MM.1S (cell line): ENCODE measurements at regions not wholly inside any gene's neighbourhood (a gene's known extent, or its start where the extent isn't known, plus 50 kb on each side); places are given as distances from the start of the nearest gene placed in this dataset.

Source experiments
- DNase-seq: peaks from one replicate; pipeline ENCODE4 v3.0.0-alpha.2; 2015
- H2AFZ ChIP-seq: fragments of 300-600 bp; sonication (generic); 2 replicates; pipeline ENCODE4 v1.6.0; 2016; ENCODE audit warnings: antibody characterized with exemption, low read length
- H3F3A ChIP-seq: fragments of 300-600 bp; sonication (generic); 2 replicates; pipeline ENCODE4 v1.6.1; 2016; ENCODE audit warnings: mild to moderate bottlenecking, antibody characterized with exemption, low read length, moderate library complexity, mixed read lengths; ENCODE audit not compliant: insufficient read depth
- H3K27ac ChIP-seq: fragments of 300-600 bp; sonication (generic); 2 replicates; pipeline ENCODE4 v1.5.1; 2016; ENCODE audit warnings: mild to moderate bottlenecking, low read length
- H3K27me3 ChIP-seq: fragments of 300-600 bp; sonication (generic); replicated peaks from 2 replicates; pipeline ENCODE4 v1.6.0; 2016; ENCODE audit warnings: low read length; ENCODE audit not compliant: insufficient read depth
- H3K36me3 ChIP-seq: fragments of 300-600 bp; sonication (generic); replicated peaks from 2 replicates; pipeline ENCODE4 v1.6.1; 2016; ENCODE audit warnings: mild to moderate bottlenecking, low read length, mixed read lengths; ENCODE audit not compliant: insufficient read depth
- H3K4me1 ChIP-seq: fragments of 300-600 bp; sonication (generic); 2 replicates; pipeline ENCODE4 v1.6.1; 2016; ENCODE audit warnings: low read length, mixed read lengths
- H3K4me2 ChIP-seq: fragments of 300-600 bp; sonication (generic); 2 replicates; pipeline ENCODE4 v1.6.0; 2016; ENCODE audit warnings: low read depth, low read length
- H3K4me3 ChIP-seq: fragments of 300-600 bp; sonication (generic); 2 replicates; pipeline ENCODE4 v1.5.1; 2016; ENCODE audit warnings: low read length, mixed read lengths
- H3K79me2 ChIP-seq: fragments of 300-600 bp; sonication (generic); 2 replicates; pipeline ENCODE4 v1.6.1; 2016; ENCODE audit warnings: mixed run types, low read length, mixed read lengths
- H3K9ac ChIP-seq: fragments of 300-600 bp; sonication (generic); 2 replicates; pipeline ENCODE4 v1.6.1; 2016; ENCODE audit warnings: low read length, mixed read lengths
- H3K9me2 ChIP-seq: fragments of 300-600 bp; sonication (generic); replicated peaks from 2 replicates; pipeline ENCODE4 v1.6.1; 2016; ENCODE audit warnings: mild to moderate bottlenecking, low read length, mixed read lengths; ENCODE audit not compliant: insufficient read depth
- H3K9me3 ChIP-seq: fragments of 300-600 bp; sonication (generic); replicated peaks from 2 replicates; pipeline ENCODE4 v1.6.1; 2016; ENCODE audit warnings: mild to moderate bottlenecking, low read length, mixed read lengths; ENCODE audit not compliant: insufficient read depth
- H4K20me1 ChIP-seq: fragments of 300-600 bp; sonication (generic); 2 replicates; pipeline ENCODE4 v1.6.1; 2016; ENCODE audit warnings: mild to moderate bottlenecking, low read length, moderate library complexity, mixed read lengths; ENCODE audit not compliant: insufficient read depth
- EZH2 ChIP-seq: fragments of 300-600 bp; sonication (generic); optimal IDR thresholded peaks from 2 replicates; pipeline ENCODE3; 2017; ENCODE audit warnings: low read depth, mild to moderate bottlenecking, antibody characterized with exemption, low read length, mixed read lengths
- EZH2phosphoT487 ChIP-seq: fragments of 300-600 bp; sonication (generic); IDR thresholded peaks from 2 replicates; pipeline ENCODE4 v1.6.1; 2018; ENCODE audit warnings: antibody characterized with exemption, low read length
- TF ChIP-seq, protein P1 (sequence below): fragments of 300-600 bp; sonication (generic); IDR thresholded peaks from 2 replicates; pipeline ENCODE4 v1.5.1; 2016; ENCODE audit warnings: antibody characterized with exemption, low read length, mixed read lengths

- no peaks in the 10 kb centered on the region for H3K9me2 ChIP-seq
- H3K9ac ChIP-seq, result no peak overlapping the region
- no peaks in the 10 kb centered on the region for H3K9me3 ChIP-seq
- no peak overlapping the region for H2AFZ ChIP-seq
- H3F3A ChIP-seq, result no peaks in the 10 kb centered on the region
- H3K27ac ChIP-seq, result no peak overlapping the region
- H3K27me3 ChIP-seq, result no peaks in the 10 kb centered on the region
- H3K4me2 ChIP-seq, result no peak overlapping the region
- H4K20me1 ChIP-seq, result no peaks in the 10 kb centered on the region
- H3K4me1 ChIP-seq, result no peaks in the 10 kb centered on the region
- no peaks in the 10 kb centered on the region for H3K36me3 ChIP-seq
- no peak overlapping the region for H3K4me3 ChIP-seq
- H3K79me2 ChIP-seq, result no peaks in the 10 kb centered on the region
- DNase-seq, result no peak
- no peak for TF ChIP-seq EZH2
- no peak for TF ChIP-seq EZH2phosphoT487
- TF ChIP-seq, protein P1, sequence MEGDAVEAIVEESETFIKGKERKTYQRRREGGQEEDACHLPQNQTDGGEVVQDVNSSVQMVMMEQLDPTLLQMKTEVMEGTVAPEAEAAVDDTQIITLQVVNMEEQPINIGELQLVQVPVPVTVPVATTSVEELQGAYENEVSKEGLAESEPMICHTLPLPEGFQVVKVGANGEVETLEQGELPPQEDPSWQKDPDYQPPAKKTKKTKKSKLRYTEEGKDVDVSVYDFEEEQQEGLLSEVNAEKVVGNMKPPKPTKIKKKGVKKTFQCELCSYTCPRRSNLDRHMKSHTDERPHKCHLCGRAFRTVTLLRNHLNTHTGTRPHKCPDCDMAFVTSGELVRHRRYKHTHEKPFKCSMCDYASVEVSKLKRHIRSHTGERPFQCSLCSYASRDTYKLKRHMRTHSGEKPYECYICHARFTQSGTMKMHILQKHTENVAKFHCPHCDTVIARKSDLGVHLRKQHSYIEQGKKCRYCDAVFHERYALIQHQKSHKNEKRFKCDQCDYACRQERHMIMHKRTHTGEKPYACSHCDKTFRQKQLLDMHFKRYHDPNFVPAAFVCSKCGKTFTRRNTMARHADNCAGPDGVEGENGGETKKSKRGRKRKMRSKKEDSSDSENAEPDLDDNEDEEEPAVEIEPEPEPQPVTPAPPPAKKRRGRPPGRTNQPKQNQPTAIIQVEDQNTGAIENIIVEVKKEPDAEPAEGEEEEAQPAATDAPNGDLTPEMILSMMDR, result no peak
Observed at GRCh38 chr17:11028349-11028748, 190.5 kb upstream of the PIRT start.

- Histone ChIP-seq H3K9me2 (no peaks in the 10 kb centered on the region), H3K9ac (no peak overlapping the region), H3K36me3 (no peaks in the 10 kb centered on the region), H3K9me3 (no peaks in the 10 kb centered on the region), H3K4me2 (no peak overlapping the region), H3K4me1 (no peaks in the 10 kb centered on the region), H3F3A (no peaks in the 10 kb centered on the region), H3K27ac (no peak overlapping the region), H4K20me1 (no peaks in the 10 kb centered on the region), H3K4me3 (no peak overlapping the region), H2AFZ (no peak overlapping the region), H3K79me2 (no peaks in the 10 kb centered on the region), H3K27me3 (no peaks in the 10 kb centered on the region)
- TF ChIP-seq EZH2phosphoT487 (no peak), EZH2 (no peak)
- TF ChIP-seq, protein P1, result no peak
- no peak for DNase-seq
Observed at GRCh38 chr17:11026903-11027302, 189.0 kb upstream of the PIRT start.

DNA sequence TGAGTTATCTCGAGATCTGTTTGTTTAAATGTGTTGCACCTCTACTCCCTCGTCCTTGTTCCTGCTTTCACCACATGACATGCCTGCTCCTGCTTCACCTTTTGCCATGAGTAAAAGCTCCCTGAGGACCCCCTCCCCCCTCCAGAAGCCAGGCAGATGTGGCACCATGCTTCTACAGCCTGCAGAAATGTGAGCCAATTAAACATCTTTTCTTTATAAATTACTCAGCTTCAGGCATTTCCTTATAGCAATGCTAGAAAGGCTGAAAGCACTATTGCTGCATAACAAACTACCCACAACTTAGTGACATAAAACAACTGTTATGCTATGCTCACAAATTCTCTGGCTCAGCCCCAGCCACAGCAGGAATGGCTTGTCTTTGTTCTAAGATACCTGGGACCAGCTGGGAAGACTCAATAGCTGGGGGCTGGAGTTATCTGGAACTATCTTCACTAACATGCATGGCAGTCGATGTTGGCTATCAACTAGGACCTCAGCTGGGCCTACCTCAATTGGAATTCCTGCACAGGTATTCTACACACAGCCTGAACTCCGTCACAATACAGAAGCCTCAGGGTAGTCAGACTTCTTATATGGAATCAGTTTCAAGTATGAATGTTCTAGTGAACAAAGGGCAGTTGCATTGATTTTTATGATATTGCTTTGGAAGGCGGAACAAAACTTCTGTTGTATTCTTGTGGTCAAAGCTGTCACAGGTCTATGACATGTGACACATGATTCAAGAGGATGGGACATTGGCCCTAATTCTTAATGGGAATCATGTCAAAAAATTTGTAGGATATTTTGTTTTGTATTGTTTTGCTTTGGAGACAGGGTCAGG, 186.0 kb upstream of the PIRT start:
- no peaks in the 10 kb centered on the region for H3K79me2 ChIP-seq
- H3K9ac ChIP-seq, result no peak overlapping the region
- H3K4me1 ChIP-seq, result no peaks in the 10 kb centered on the region
- no peak for DNase-seq
- H3K4me3 ChIP-seq, result no peak overlapping the region
- H3F3A ChIP-seq, result no peaks in the 10 kb centered on the region
- no peaks in the 10 kb centered on the region for H3K27me3 ChIP-seq
- H4K20me1 ChIP-seq, result no peaks in the 10 kb centered on the region
- H3K9me2 ChIP-seq, result no peaks in the 10 kb centered on the region
- no peak overlapping the region for H3K27ac ChIP-seq
- H3K9me3 ChIP-seq, result no peaks in the 10 kb centered on the region
- TF ChIP-seq, protein P1, result no peak
- TF ChIP-seq EZH2phosphoT487, result no peak
- TF ChIP-seq EZH2, result no peak
- H3K36me3 ChIP-seq, result no peaks in the 10 kb centered on the region
- H2AFZ ChIP-seq, result no peak overlapping the region
- no peak overlapping the region for H3K4me2 ChIP-seq
